DMS153 treated with DMSO at 0.1 percent for 48 hours (cell line): ENCODE measurements at regions not wholly inside any gene's neighbourhood (a gene's known extent, or its start where the extent isn't known, plus 50 kb on each side); places are given as distances from the start of the nearest gene placed in this dataset.

Experiments
- DNase-seq: peaks from one replicate; lab custom pipeline; 2025; ENCODE audit not compliant: unreplicated experiment; lab: John Stamatoyannopoulos, UW

DNA sequence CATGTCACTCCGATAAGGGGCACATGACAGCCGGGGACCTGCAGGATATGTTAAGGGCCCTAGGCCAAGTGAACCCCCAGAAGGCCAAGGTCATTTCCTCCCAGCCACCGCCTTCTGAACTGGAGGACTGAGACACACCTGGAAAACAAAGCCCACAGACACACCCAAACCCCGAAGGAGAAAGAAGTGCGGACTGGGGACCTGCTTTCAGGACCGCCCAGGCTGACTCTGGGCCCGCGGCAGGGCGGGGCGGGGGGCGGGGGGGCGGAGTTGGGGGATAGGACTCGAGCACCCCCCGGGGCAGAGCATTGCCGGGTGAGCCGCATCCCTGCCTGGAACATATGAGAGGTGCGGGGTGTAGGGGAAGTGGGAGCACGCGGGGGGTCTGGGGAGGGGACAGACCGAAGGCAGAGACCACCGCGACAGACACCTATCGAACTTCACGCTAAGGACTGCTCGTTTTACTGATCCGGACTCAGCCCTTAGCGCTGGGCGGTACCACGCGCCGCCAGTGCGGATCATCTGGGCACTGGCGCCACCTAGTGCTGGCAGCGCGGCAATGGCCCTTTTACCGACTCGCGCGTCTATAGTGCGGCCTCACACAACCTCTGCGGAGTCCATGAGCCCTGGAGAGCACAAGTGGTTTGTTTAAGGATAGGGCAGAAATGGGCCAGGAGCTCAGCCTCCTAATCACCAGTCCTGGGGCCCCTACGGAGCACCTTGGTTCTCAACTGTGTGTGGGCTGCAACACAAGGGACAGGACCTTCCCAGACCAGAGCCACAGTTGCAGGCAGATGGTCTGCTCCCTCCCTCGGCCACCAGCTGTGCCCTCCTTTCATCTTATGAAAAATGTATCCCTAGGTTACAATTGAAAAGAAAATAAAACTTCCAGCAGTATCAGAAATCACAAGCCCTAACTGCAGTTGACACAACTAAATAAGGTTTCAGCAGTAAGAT is 157.6 kb downstream of the HERPUD2 start:
- peak; percentile 65 for DNase-seq

DNA sequence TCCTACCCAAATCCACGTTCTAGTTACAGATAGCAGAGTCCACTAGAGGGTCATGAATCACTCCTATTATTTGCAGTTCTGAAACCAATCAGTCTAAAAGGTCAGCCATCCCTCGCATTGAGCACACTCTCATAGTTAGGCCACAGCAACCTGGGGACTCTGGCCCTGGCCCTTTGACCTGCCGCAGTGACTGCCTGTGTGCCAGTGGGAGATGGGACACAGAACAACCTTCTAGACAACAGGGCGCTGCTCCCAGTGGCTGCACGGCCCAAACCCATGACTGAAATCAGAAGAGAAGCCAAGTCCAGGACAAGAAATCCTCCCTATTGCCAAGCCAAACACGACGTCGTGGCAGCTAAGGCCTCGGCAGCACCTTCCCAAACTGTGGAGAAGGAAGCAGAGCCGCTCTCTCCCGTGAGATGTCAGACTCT is 158.5 kb downstream of the HERPUD2 start:
- no peak for DNase-seq

DNA sequence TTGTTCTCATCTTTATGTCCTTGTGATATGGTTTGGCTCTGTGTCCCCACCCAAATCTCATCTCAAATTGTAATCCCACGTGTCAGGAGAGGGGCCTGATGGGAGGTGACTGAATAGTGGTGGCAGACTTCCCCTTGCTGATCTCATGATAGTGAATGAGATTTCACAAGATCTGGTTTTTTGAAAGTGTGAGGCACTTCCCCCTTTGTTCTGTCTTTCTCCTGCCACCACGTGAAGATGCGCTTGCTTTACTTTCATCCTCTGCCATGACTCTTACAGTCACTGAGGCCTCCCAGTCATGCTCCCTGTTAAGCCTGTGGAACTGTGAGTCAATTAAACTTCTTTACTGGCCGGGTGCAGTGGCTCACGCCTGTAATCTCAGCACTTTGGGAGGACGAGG is 161.0 kb downstream of the HERPUD2 start:
- no peak for DNase-seq

DNA sequence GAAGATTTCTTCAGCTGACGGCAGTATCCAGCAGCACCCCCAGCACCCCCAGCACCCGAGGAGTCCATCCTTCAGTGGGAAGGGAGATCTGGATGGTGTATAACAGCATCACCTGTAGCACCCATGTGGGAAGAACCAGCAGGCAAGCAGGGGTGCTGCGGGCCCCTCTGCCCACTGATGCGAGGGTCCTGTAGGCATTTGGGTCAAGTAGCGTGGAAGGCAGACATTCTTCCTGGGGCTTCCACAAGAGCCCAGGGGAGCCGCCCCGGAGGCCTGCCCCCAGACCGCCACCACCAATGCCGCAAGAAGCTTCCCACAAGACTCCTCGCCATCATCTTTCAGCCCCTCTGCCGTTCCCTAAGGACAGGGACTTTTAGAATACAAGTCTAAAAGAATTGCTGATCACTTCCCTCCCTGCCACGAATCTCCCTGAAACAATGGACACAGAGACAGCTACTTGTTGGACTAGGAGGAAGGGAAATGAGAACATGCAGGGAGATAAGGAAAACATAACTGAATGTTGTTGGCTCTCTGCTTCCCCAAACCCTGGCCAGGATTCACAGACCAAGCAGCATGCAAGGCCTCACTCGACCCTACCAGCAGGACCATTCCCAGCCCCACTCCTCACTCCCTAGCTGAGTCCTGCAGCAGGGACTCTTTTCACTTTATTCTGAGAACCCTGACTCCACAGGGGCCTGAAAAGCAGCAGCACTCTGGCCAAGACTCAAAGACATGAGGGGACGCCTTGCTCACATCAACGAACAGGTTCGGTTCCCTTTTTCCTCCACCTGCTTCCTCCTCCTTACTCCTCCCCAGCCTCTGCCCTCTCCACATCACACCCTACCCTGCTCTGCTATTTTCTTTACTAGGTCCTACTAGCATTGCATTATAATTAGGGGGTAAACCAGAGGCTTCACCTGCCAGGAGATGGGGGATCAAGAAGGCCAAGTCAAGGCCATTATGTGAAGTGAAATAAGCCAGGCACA is 164.5 kb downstream of the HERPUD2 start:
- DNase-seq, result no peak

GRCh38 chr7:35529713-35530112 is 165.2 kb downstream of the HERPUD2 start:
- no peak for DNase-seq

- DNase-seq, result no peak
These were observed 166.5 kb downstream of the HERPUD2 start for GRCh38 chr7:35528381-35528977.

GRCh38 chr7:35526645-35527044 is 168.3 kb downstream of the HERPUD2 start:
- DNase-seq, result no peak

GRCh38 chr7:35524112-35524804 is 170.7 kb downstream of the HERPUD2 start:
- DNase-seq, result no peak

- DNase-seq, result no peak
These were observed 171.6 kb downstream of the HERPUD2 start for GRCh38 chr7:35523292-35523691.

- DNase-seq, result no peak
These were observed 172.2 kb downstream of the HERPUD2 start for GRCh38 chr7:35522697-35523096.

DNA sequence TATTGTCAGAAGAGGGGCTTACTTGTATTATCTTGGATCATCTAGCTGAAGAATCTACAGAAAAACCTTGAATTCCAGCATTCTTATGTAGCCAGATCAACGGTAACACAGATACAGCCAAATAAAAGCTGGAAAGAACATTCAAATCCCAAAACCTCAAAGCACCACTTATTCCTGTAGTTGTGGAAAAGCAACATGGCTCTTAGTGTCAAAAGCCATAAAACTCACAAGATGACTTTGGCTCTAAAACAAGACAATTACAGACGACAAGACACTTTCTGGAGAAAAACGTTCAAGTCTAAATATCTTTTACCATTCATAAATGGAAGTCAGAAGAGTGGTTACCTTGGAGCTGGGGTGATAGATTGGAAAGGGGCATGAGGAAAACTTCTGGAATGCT is 173.0 kb downstream of the HERPUD2 start:
- DNase-seq, result no peak

- DNase-seq, result no peak
These were observed 173.9 kb downstream of the HERPUD2 start for GRCh38 chr7:35520810-35521625.

GRCh38 chr7:35519971-35520809 is 174.7 kb downstream of the HERPUD2 start:
- peak; percentile 53 for DNase-seq

- DNase-seq, result no peak
These were observed 176.2 kb downstream of the HERPUD2 start for GRCh38 chr7:35518767-35519166.

DNA sequence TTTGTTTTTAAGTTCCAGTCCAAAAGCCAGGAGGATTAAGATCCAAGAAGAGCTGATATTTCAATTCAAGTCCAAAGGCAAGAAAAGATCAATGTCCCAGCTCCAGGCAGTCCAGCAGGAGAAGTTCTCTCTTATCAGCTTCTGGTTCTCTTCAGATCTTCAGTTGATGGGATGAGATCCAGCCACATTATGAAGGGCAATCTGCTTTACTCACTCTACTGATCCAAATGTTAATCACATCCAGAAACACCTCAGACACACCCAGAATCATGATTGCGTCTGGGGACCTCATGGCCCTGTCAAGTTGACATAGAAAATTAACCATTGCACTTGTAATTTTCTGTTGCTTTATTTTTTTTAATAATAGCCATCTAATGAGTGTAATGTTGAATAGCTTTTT is 178.4 kb downstream of the HERPUD2 start:
- DNase-seq, result no peak

DNA sequence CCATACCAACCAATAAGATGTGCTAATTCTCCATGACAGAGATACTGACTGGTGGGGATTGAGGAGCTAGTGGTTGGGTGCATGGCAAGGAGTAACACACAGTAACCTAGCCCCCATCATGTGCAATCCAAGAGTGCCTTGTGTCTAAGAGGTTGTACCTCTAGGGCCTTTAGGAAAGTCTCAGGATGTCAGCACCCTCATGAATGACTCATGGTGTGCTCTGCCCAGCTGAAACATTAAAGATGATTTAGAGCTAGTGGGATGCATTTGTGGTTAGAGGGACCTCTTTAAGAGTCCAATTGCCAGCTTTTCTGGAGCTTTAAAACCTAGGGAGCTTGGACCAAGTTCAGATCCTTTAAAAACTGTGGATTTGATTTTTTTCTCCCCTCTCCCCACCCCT is 181.1 kb downstream of the HERPUD2 start:
- no peak for DNase-seq

DNA sequence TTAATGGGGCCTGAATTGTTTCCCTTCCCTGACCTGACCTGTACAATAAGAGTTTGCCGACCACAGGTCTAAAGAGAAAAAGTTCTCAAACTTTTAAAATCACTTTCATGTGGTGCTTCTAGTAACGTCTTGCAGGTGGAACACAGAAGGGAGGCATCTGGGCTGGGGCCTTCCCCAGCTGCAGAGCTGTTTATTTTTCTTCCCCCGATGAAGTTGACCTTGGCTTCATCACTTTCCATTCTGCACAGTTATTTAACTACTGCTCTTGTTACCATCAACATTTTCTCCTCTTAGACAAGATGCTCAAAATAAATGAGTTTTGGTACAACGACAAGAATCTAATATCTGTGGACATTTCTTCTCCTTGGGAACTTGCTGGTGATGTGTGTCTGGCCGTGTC is 181.7 kb downstream of the HERPUD2 start:
- DNase-seq, result no peak

DNA sequence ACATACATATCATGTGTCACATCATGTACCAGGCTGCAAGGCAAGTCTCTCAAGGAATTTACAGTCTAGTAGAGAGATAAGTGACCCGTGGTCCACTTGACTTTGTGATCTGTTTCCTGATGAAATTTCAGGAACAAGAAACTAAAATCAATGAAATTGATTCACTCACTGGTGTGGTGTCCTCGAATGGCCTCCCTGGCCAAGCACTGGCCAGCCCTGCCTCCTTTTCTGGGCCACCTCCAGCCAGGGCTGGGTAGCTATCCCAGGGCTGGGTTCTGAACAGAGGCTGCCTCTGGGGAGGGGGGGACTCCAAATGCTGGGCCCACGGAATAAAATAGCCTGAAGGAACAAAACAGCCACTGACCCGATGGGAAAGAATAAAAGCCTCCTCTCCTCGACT is 182.2 kb downstream of the HERPUD2 start:
- no peak for DNase-seq
